ENCODE measurements at regions not wholly inside any gene's neighbourhood (a gene's known extent, or its start where the extent isn't known, plus 50 kb on each side); places are given as distances from the start of the nearest gene placed in this dataset.

DNA sequence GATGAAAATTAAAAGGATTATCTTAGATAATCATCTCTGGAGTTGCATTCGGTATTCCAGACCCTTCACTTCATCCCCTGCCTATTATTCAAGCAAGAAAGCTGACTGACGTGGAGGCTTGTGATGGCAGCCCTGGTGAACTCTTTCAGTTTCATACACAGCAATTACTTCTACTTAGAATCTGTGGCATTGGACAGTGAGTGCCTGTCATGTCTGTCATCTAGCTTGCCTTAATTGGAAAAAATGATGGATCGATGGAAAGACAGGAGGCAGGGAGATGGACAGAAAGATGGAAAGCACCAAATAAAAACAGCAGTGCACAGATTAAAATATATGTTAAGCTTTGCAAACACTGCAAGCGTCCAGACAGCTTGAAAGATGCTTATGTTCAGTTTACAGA is 1371.0 kb upstream of the CDH6 start:
- no peak for DNase-seq (ENCODE audit: low read depth)

- no peak for DNase-seq (ENCODE audit: low read depth)
Measured at GRCh38 chr5:29811914-29812679, 1381.4 kb upstream of the CDH6 start.

DNA sequence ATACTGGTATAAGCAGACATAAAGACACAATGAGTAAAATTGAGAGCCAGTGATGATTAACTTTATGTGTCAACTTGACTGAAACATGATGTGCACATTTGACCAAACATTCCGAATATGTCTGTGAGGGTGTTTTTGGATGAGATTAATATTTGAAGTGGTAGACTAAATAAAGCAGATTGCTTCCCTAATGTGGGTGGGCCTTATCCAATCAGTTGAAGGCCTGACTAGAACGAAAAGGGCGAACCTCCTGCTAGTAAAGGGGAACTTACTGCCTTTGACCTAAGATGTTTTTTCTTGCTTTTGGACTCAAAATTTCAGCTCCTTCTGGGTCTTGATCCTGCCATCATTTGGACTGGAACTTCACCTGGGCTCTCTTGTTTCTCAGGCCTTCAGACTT is 1387.7 kb upstream of the CDH6 start:
- DNase-seq (ENCODE audit: low read depth) = no peak

GRCh38 chr5:29800752-29801151 is 1392.7 kb upstream of the CDH6 start:
- DNase-seq (ENCODE audit: low read depth) = no peak

- no peak for DNase-seq (ENCODE audit: low read depth)
Measured at GRCh38 chr5:29796013-29796412, 1397.5 kb upstream of the CDH6 start.

GRCh38 chr5:29795096-29795652 is 1398.3 kb upstream of the CDH6 start:
- no peak for DNase-seq (ENCODE audit: low read depth)

- no peak for DNase-seq (ENCODE audit: low read depth)
Measured at GRCh38 chr5:29794141-29794787, 1399.2 kb upstream of the CDH6 start.

DNA sequence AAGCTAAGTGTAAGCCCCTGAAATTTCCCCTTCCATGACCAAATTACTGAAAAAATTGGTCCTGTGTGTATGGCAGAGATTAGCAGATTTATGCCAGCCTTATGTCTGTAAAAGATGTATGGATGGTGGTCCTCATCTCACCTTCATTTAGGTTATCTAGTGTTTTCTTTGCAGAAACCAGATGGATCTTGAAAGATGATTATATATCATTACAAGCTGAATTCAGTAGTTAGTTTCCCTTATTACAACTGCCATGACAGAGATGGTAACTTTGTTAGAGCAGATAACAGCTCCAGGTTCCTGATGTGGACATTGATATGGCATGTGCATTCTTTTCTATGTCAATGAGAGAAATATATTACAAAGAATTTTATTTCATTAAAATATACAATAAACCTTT is 1403.2 kb upstream of the CDH6 start:
- no peak for DNase-seq (ENCODE audit: low read depth)

DNA sequence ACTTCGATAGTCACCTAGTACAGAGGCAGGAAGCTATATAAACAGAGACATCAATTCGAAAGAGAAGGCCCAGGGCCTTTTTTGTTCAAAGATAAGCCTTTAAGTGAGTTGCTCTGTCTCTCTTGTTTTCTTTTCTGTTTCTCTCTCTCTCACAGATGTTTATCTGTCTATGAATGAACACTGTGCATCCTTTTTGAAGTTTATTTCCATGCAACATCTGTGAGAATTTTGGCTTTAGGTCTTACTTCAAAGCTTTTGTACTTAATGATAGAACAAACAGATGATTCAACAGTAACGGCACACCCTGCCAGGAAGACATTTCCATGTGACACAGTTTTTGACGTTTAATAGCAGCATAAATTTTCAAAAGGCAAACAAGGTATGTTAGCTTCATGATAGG is 1413.1 kb upstream of the CDH6 start:
- DNase-seq (ENCODE audit: low read depth) = no peak

DNA sequence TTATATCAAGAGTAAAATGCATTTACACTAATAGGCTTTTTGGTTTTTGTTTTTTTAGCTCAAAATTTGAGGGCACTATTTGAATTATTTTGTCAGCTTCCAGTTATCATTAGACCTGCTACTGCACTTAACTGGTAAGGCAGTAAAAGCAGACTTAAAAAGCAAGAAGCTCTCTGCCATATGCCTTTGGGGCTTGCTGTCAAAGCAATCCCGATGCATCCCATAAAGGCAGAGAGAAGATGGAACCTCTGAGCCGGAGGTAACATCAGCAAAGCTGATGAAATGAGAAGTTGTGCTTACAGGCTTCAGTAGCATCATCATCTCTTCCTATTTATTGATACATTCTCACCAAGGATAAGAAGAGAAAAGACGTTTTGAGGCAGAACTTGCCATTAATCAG is 1414.3 kb upstream of the CDH6 start:
- DNase-seq (ENCODE audit: low read depth) = no peak

- DNase-seq (ENCODE audit: low read depth) = no peak
Measured at GRCh38 chr5:29777373-29777772, 1416.1 kb upstream of the CDH6 start.

DNA sequence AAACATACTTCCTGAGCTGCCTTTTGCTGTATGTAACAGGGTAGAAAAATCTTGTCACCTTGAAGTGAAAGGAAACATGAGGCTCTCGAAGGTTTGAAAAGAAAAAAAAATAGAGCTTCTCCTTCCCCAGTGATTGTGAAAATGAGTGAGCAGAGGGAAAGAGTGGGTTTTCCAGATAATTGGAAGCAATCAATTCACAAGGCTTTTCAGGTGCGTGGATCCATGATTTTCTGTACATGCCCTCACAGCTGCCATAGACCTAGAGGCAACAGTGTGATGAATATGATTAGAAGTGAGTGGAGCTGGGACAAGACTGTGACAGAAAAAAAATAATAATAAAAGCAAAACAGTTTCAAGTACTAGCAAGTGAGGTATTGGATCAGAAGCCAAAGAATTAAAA is 1422.5 kb upstream of the CDH6 start:
- no peak for DNase-seq (ENCODE audit: low read depth)

GRCh38 chr5:29769474-29769873 is 1424.0 kb upstream of the CDH6 start:
- DNase-seq (ENCODE audit: low read depth) = no peak

DNA sequence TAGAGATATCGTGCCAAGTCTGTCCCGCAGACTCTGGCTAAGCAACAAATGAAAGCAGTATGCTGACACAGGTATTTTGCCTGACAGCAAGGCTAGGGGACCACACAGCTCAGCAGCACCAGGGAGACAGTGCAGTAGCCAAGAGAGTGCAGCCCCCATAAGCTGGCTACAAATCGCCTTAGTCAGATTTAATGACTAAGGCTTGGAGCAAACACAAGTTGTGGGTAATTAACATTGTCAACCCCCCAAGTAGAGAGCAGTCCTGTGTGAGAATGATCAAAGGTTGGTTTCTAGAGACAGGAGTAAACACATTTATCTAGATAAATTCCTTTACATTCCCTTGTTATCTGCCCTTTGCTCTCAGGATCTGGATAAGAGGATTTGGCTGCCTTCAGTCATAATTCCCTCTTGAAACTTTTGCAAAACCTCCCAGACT is 1434.5 kb upstream of the CDH6 start:
- no peak for DNase-seq (ENCODE audit: low read depth)

DNA sequence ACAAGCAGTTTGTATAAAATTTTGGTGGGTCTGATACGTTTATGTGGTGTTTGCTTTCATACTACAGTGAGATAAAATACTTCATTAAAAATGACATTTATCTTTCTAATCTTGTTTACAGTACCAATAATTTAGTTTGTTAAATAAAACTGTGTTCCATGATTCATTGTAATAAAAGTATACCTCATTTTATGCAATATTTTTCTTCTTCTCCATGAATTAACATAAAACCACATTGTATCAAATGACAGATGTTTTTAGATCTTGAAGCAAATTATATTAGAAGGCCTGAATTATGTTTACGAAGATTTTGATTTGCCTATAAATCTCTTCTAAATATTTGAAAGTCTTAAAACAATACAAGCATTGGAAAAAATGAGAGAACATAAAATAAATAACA is 1443.0 kb upstream of the CDH6 start:
- DNase-seq (ENCODE audit: low read depth) = no peak

GRCh38 chr5:29744618-29745017 is 1448.9 kb upstream of the CDH6 start:
- no peak for DNase-seq (ENCODE audit: low read depth)

DNA sequence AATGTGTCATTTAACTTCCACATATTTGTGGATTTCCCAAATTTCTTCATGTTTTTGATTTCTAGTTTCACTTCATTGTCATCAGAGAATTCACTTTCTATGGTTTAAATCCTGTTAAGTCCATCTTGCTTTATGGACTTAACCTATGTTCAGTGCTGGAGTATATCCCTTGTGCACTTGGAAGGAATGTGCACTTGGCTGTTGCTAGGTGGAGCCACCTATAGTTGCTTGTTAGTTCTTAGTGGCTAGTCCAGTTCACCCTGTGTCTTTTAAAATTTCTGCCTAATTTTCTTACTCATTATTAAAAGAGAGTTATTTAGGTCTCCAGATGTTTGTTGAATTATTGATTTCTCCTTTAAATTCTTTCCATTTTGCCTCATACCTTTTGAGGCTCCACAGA is 1472.5 kb upstream of the CDH6 start:
- no peak for DNase-seq (ENCODE audit: low read depth)

DNA sequence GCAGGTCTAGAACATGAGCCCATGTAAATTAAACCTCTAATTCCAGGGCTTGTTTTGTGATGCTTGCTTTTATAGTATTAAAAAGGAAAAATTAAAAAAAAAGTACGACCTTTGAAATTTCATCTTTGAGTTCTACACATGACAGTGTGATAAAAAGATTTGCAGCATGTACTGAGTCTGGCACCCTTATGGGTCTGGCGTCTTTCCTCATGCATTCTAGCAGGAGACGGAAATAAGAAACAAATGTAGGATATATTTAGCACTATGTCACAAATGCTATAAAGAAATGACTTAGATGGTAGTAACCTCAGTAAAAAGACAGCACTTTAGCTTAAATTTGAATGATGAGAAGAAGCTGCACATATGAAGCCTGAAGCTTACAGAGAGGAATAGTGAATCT is 1474.3 kb upstream of the CDH6 start:
- no peak for DNase-seq (ENCODE audit: low read depth)

DNA sequence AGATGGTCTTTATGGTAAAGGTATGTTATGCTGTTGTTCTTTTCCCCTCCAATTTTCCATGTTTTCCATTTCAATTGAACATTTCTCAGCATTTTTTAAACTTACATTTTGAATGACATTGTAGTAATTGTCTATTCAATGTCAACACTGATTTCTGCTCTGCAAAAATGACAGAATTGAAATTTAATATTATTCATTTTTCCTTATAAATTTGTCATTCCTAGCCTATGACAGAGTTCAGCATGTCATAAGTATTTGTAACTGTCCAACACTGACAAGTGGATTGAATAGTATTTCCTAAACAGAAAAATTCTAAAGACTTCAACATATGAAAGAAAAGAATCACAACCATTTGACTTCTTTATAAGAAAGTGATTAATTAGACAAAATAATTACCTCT is 1478.3 kb upstream of the CDH6 start:
- DNase-seq (ENCODE audit: low read depth) = no peak

DNA sequence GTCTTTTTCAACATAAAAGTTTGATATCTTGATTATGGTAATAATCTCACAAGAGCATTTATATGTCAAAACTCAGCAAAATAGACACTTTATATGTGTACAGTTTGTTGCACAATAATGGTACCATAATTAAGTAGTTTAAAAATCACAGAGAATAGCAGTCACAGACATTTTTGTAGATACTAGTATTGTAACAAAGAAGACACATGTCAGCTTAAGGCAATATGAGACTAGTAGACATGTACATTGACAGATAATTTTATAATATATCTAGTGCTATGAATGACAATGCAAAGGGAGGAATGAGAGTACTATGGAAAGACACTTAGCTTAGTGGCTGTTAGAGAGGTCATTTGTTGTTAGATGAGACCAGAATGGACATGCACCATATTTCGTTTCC is 1490.6 kb upstream of the CDH6 start:
- DNase-seq (ENCODE audit: low read depth) = no peak

DNA sequence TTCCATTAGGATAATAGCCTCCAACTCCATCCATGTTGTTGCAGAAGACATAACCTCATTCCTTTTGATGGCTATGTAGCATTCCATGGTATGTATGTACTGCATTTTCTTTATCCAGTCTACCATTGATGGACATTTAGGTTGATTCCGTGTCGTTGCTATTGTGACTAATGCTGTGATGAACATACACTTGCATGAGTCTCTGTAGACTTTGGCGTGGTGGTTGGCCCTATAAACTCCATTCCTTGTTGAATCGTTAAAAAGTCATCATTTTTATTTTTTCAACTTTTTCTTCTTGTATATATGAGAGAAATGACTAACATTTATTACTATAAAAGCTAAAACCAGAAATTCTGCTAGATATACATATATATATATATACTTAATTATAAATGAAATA is 1491.9 kb upstream of the CDH6 start:
- DNase-seq (ENCODE audit: low read depth) = no peak

- DNase-seq (ENCODE audit: low read depth) = no peak
Measured at GRCh38 chr5:29697785-29698414, 1495.6 kb upstream of the CDH6 start.

GRCh38 chr5:29697278-29697677 is 1496.2 kb upstream of the CDH6 start:
- no peak for DNase-seq (ENCODE audit: low read depth)

All from EH (cell line).